Breast epithelium (tissue), 4 donors: ENCODE measurements at regions not wholly inside any gene's neighbourhood (a gene's known extent, or its start where the extent isn't known, plus 50 kb on each side); places are given as distances from the start of the nearest gene placed in this dataset.

Experiments used
- DNase-seq, 2 donors: peaks; one replicate each; pipeline ENCODE4 v3.0.0-alpha.2; 2019; ENCODE audit warnings: low spot score in 2 of 2
- H3K27ac ChIP-seq, 2 donors: fragments of 200-600 bp; sonication (generic) in 1 of 2; one replicate each; pipeline ENCODE4 v1.5.1; 2016 to 2019; ENCODE audit warnings: mild to moderate bottlenecking in 1 of 2
- H3K27me3 ChIP-seq, 2 donors: fragments of 200-600 bp; sonication (generic) in 1 of 2; one replicate each; pipeline versions ENCODE4 v1.5.1 to v1.6.0; 2017 to 2019; ENCODE audit warnings: control low read depth in 1 of 2, mild to moderate bottlenecking in 1 of 2
- H3K36me3 ChIP-seq: fragments of 200-600 bp; one replicate; pipeline ENCODE4 v1.5.1; 2019
- H3K4me1 ChIP-seq, 2 donors: fragments of 200-600 bp; sonication (generic); one replicate each; pipeline ENCODE4 v1.5.1; 2016 to 2019; ENCODE audit warnings: control low read depth in 1 of 2
- H3K4me3 ChIP-seq, 3 donors: fragments of 200-600 bp; sonication (generic); 1 replicate in 2 of 3; 2 replicates in 1 of 3; pipeline ENCODE4 v1.5.1; 2016 to 2019; ENCODE audit warnings: mild to moderate bottlenecking in 3 of 3, moderate library complexity in 2 of 3
- H3K9me3 ChIP-seq, 2 donors: fragments of 200-600 bp; sonication (generic) in 1 of 2; one replicate each; pipeline ENCODE4 v1.5.1; 2016 to 2019; ENCODE audit warnings: control low read depth in 1 of 2
- CTCF ChIP-seq, 3 donors: fragments of 450-650 bp; IDR thresholded peaks; one replicate each; pipeline ENCODE4 v1.5.1; 2016 to 2017; ENCODE audit warnings: antibody characterized with exemption in 3 of 3, mild to moderate bottlenecking in 3 of 3, moderate library complexity in 3 of 3
- POLR2A ChIP-seq: fragments of 450-650 bp; IDR thresholded peaks from one replicate; pipeline ENCODE4 v1.6.1; 2016; ENCODE audit warnings: antibody characterized with exemption, mild to moderate bottlenecking, moderate library complexity
- POLR2AphosphoS5 ChIP-seq, 3 donors: sonication (generic); formaldehyde crosslinking; IDR thresholded peaks; one replicate each; pipeline ENCODE4 v1.6.1; 2017; ENCODE audit warnings: antibody characterized with exemption in 3 of 3
- intact Hi-C: fragments of 100-400 bp; cut with DNase I; formaldehyde crosslinking; loops from one replicate; pipeline ENCODE4 v1.15.1; 2023; ENCODE audit warnings: low total_unique reads

- no peaks in the 10 kb centered on the region for H3K4me1 ChIP-seq
- no peak overlapping the region for H3K27ac ChIP-seq
- no peaks in the 10 kb centered on the region for H3K36me3 ChIP-seq
- no peaks in the 10 kb centered on the region for H3K27me3 ChIP-seq
- H3K9me3 ChIP-seq = no peaks in the 10 kb centered on the region
- intact Hi-C loops = no loop called here
- no peak for DNase-seq
- TF ChIP-seq POLR2AphosphoS5 (IDR thresholded peaks at IDR 0.05) (no peak), POLR2A (no peak), CTCF (IDR thresholded peaks at IDR 0.05) (no peak)
- H3K4me3 ChIP-seq = no peak overlapping the region
Measured at GRCh38 chr4:60359746-60360367, 840.3 kb upstream of the ADGRL3 start.

- TF ChIP-seq POLR2AphosphoS5 (IDR thresholded peaks at IDR 0.05) (no peak), CTCF (IDR thresholded peaks at IDR 0.05) (no peak), POLR2A (no peak)
- Histone ChIP-seq H3K4me3 (no peak overlapping the region), H3K27ac (no peak overlapping the region), H3K27me3 (no peaks in the 10 kb centered on the region), H3K36me3 (no peaks in the 10 kb centered on the region), H3K9me3 (no peaks in the 10 kb centered on the region), H3K4me1 (no peaks in the 10 kb centered on the region)
- no peak for DNase-seq
- intact Hi-C loops = no loop called here
Measured at GRCh38 chr4:60365176-60365575, 835.0 kb upstream of the ADGRL3 start.

- intact Hi-C loops = no loop called here
- no peaks in the 10 kb centered on the region for H3K9me3 ChIP-seq
- TF ChIP-seq POLR2AphosphoS5 (IDR thresholded peaks at IDR 0.05) (no peak), CTCF (IDR thresholded peaks at IDR 0.05) (no peak), POLR2A (no peak)
- no peaks in the 10 kb centered on the region for H3K4me1 ChIP-seq
- no peaks in the 10 kb centered on the region for H3K36me3 ChIP-seq
- no peak overlapping the region for H3K4me3 ChIP-seq
- H3K27me3 ChIP-seq = no peaks in the 10 kb centered on the region
- no peak for DNase-seq
- no peak overlapping the region for H3K27ac ChIP-seq
Measured at GRCh38 chr4:60366661-60367060, 833.5 kb upstream of the ADGRL3 start.

GRCh38 chr4:60368986-60369385 is 831.1 kb upstream of the ADGRL3 start:
- Histone ChIP-seq H3K4me3 (no peak overlapping the region), H3K27me3 (no peaks in the 10 kb centered on the region)

GRCh38 chr4:60378010-60378409 is 822.1 kb upstream of the ADGRL3 start:
- Histone ChIP-seq H3K4me1 (no peaks in the 10 kb centered on the region), H3K27me3 (no peaks in the 10 kb centered on the region), H3K4me3 (no peak overlapping the region), H3K9me3 (no peaks in the 10 kb centered on the region), H3K27ac (no peak overlapping the region), H3K36me3 (no peaks in the 10 kb centered on the region)
- DNase-seq = no peak
- TF ChIP-seq POLR2A (no peak), POLR2AphosphoS5 (IDR thresholded peaks at IDR 0.05) (no peak), CTCF (IDR thresholded peaks at IDR 0.05) (no peak)
- intact Hi-C loops = no loop called here

More at GRCh38 chr4:60368986-60369385, 831.1 kb upstream of the ADGRL3 start:
- no peak for DNase-seq
- H3K4me1 ChIP-seq = no peaks in the 10 kb centered on the region
- H3K27ac ChIP-seq = no peak overlapping the region
- intact Hi-C loops = no loop called here
- TF ChIP-seq CTCF (IDR thresholded peaks at IDR 0.05) = no peak
- TF ChIP-seq POLR2A = no peak
- H3K36me3 ChIP-seq = no peaks in the 10 kb centered on the region
- no peaks in the 10 kb centered on the region for H3K9me3 ChIP-seq
